Retinal pigment epithelial cell (primary cell): ENCODE measurements at regions not wholly inside any gene's neighbourhood (a gene's known extent, or its start where the extent isn't known, plus 50 kb on each side); places are given as distances from the start of the nearest gene placed in this dataset.

Experiments used
- DNase-seq: peaks from one replicate; pipeline ENCODE4 v3.0.0-alpha.2; 2010; ENCODE audit warnings: low read depth
- H3K4me3 ChIP-seq: 2 replicates; pipeline ENCODE4 v1.5.1; 2011; ENCODE audit warnings: mild to moderate bottlenecking, low read length, control low read depth, moderate library complexity
- CTCF ChIP-seq: conservative IDR thresholded peaks from 2 replicates; pipeline ENCODE4 v1.5.1; 2011; ENCODE audit warnings: low read depth, low read length, control low read depth, inconsistent platforms

GRCh38 chr6:99091985-99092384 is 144.2 kb upstream of the FBXL4 start:
- no peak overlapping the region for H3K4me3 ChIP-seq
- no peak for DNase-seq
- TF ChIP-seq CTCF, result no peak

GRCh38 chr6:99080191-99080590 is 132.4 kb upstream of the FBXL4 start:
- H3K4me3 ChIP-seq, result no peak overlapping the region
- no peak for TF ChIP-seq CTCF
- no peak for DNase-seq

- no peak for TF ChIP-seq CTCF
- no peak overlapping the region for H3K4me3 ChIP-seq
- no peak for DNase-seq
Measured at GRCh38 chr6:99079058-99079457, 131.3 kb upstream of the FBXL4 start.

GRCh38 chr6:99073223-99073622 is 125.5 kb upstream of the FBXL4 start:
- DNase-seq, result no peak
- TF ChIP-seq CTCF, result no peak
- H3K4me3 ChIP-seq, result no peak overlapping the region

- no peak for DNase-seq
- TF ChIP-seq CTCF, result no peak
- H3K4me3 ChIP-seq, result no peak overlapping the region
Measured at GRCh38 chr6:99066044-99066443, 118.3 kb upstream of the FBXL4 start.

- no peak overlapping the region for H3K4me3 ChIP-seq
- no peak for TF ChIP-seq CTCF
- DNase-seq, result no peak
Measured at GRCh38 chr6:99064834-99065233, 117.1 kb upstream of the FBXL4 start.

- DNase-seq, result no peak
- TF ChIP-seq CTCF, result no peak
- no peak overlapping the region for H3K4me3 ChIP-seq
Measured at GRCh38 chr6:99036672-99037071, 88.9 kb upstream of the FBXL4 start.
